Mesendoderm (in vitro differentiated cells): ENCODE measurements at regions not wholly inside any gene's neighbourhood (a gene's known extent, or its start where the extent isn't known, plus 50 kb on each side); places are given as distances from the start of the nearest gene placed in this dataset.

Source experiments
- DNase-seq: peaks from one replicate; pipeline ENCODE4 v3.0.0; 2013
- H2AK5ac ChIP-seq: 2 replicates; pipeline ENCODE4 v1.6.1; 2013; ENCODE audit warnings: low read length, inconsistent platforms
- H2BK120ac ChIP-seq: 2 replicates; pipeline ENCODE4 v1.6.1; 2013; ENCODE audit warnings: low read depth, mild to moderate bottlenecking, low read length, moderate library complexity, mixed read lengths
- H2BK15ac ChIP-seq: replicated peaks from 2 replicates; pipeline ENCODE4 v1.6.1; 2013; ENCODE audit warnings: low read depth, mild to moderate bottlenecking, moderate library complexity
- H2BK5ac ChIP-seq: 2 replicates; pipeline ENCODE4 v1.6.1; 2013; ENCODE audit warnings: low read length, inconsistent platforms
- H3K18ac ChIP-seq: 2 replicates; pipeline ENCODE4 v1.6.1; 2013; ENCODE audit warnings: mild to moderate bottlenecking, low read length, mixed read lengths
- H3K23ac ChIP-seq: one replicate; pipeline ENCODE4 v1.6.1; 2013; ENCODE audit warnings: low read length
- H3K27ac ChIP-seq: 2 replicates; pipeline ENCODE4 v1.5.1; 2013; ENCODE audit warnings: low read depth, mild to moderate bottlenecking, inconsistent platforms, low read length, moderate library complexity
- H3K27me3 ChIP-seq: 2 replicates; pipeline ENCODE4 v1.6.1; 2013; ENCODE audit warnings: low read length, control low read depth, mild to moderate bottlenecking, inconsistent platforms; ENCODE audit not compliant: insufficient read depth, poor library complexity
- H3K36me3 ChIP-seq: 2 replicates; pipeline ENCODE4 v1.6.1; 2013; ENCODE audit warnings: low read length, inconsistent platforms; ENCODE audit not compliant: control insufficient read depth, insufficient read depth
- H3K4ac ChIP-seq: one replicate; pipeline ENCODE4 v1.6.1; 2013; ENCODE audit warnings: low read depth, mild to moderate bottlenecking, low read length, moderate library complexity
- H3K4me1 ChIP-seq: 2 replicates; pipeline ENCODE4 v1.6.1; 2013; ENCODE audit warnings: low read depth, low read length, inconsistent platforms; ENCODE audit not compliant: control insufficient read depth
- H3K4me2 ChIP-seq: 2 replicates; pipeline ENCODE4 v1.6.1; 2013; ENCODE audit warnings: low read length
- H3K4me3 ChIP-seq: 2 replicates; pipeline ENCODE4 v1.5.1; 2013; ENCODE audit warnings: mild to moderate bottlenecking, low read length
- H3K56ac ChIP-seq: one replicate; pipeline ENCODE4 v1.6.1; 2013; ENCODE audit warnings: low read length
- H3K79me1 ChIP-seq: 2 replicates; pipeline ENCODE4 v1.6.1; 2013; ENCODE audit warnings: low read length, inconsistent platforms
- H3K79me2 ChIP-seq: 2 replicates; pipeline ENCODE4 v1.6.1; 2013; ENCODE audit warnings: mild to moderate bottlenecking, low read length; ENCODE audit not compliant: control insufficient read depth, insufficient read depth
- H3K9ac ChIP-seq: 2 replicates; pipeline ENCODE4 v1.6.1; 2013; ENCODE audit warnings: low read length, inconsistent platforms
- H4K5ac ChIP-seq: one replicate; pipeline ENCODE4 v1.6.1; 2013; ENCODE audit warnings: low read length
- H4K8ac ChIP-seq: one replicate; pipeline ENCODE4 v1.6.1; 2013; ENCODE audit warnings: low read depth, mild to moderate bottlenecking, control low read depth, low read length, moderate library complexity
- WGBS: extraction: QIAGEN DNeasy Blood & Tissue Kit; methylation state at CpG from one replicate; pipeline ENCODE4 v1.1.7; 2013; ENCODE audit warnings: low lambda C conversion rate, missing lambda C conversion rate; ENCODE audit not compliant: insufficient coverage; ENCODE audit errors: extremely low coverage; 5-methylcytosine and 5-hydroxymethylcytosine counted together

DNA sequence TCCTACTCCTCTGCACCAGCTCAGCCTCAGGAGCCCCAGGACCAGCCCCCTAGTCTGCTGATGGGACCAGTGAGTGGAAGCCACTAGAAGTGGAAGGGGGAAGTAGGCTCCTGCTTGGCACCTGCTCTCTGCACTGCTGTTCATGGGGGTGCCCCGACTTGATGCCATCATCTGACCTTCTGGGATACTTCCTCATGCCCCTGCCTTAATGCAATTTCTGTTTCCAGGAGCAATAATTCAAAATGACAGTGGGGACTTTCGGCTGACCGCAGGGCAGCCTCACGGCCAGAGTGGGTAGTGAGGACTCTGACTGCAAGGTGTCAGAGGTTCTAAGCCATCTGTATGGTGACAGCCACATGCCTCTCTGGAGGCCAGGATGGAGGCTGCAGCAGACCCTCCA is 196.4 kb upstream of the WSCD1 start:
- H3K18ac ChIP-seq = no peak overlapping the region
- no peaks in the 10 kb centered on the region for H3K36me3 ChIP-seq
- DNase-seq = no peak
- H3K56ac ChIP-seq = no peak overlapping the region
- H3K27ac ChIP-seq = no peak overlapping the region
- no peak overlapping the region for H3K4me3 ChIP-seq
- no peak overlapping the region for H2BK15ac ChIP-seq
- H3K23ac ChIP-seq = no peak overlapping the region
- H3K27me3 ChIP-seq = no peaks in the 10 kb centered on the region
- no peaks in the 10 kb centered on the region for H3K79me2 ChIP-seq
- H4K8ac ChIP-seq = no peak overlapping the region
- no peaks in the 10 kb centered on the region for H3K79me1 ChIP-seq
- no peaks in the 10 kb centered on the region for H3K4me1 ChIP-seq
- no peak overlapping the region for H2BK5ac ChIP-seq
- no peak overlapping the region for H4K5ac ChIP-seq
- H2AK5ac ChIP-seq = no peak overlapping the region
- H2BK120ac ChIP-seq = no peak overlapping the region
- no CpG with 5 or more reads among the region's 4 CpGs for WGBS
- no peak overlapping the region for H3K4me2 ChIP-seq
- no peak overlapping the region for H3K4ac ChIP-seq
- no peak overlapping the region for H3K9ac ChIP-seq

- Histone ChIP-seq H3K4ac (no peak overlapping the region), H2BK120ac (no peak overlapping the region), H4K5ac (no peak overlapping the region), H2AK5ac (no peak overlapping the region), H3K27me3 (no peaks in the 10 kb centered on the region), H3K4me1 (no peaks in the 10 kb centered on the region), H4K8ac (no peak overlapping the region), H3K79me2 (no peaks in the 10 kb centered on the region), H2BK15ac (no peak overlapping the region), H3K36me3 (no peaks in the 10 kb centered on the region), H3K23ac (no peak overlapping the region), H3K18ac (no peak overlapping the region), H3K4me2 (no peak overlapping the region), H3K79me1 (no peaks in the 10 kb centered on the region), H3K56ac (no peak overlapping the region), H3K4me3 (no peak overlapping the region), H3K9ac (no peak overlapping the region), H2BK5ac (no peak overlapping the region), H3K27ac (no peak overlapping the region)
- no peak for DNase-seq
- no CpG with 5 or more reads among the region's 6 CpGs for WGBS
Measured at GRCh38 chr17:5874486-5874885, 195.7 kb upstream of the WSCD1 start.

- Histone ChIP-seq H3K79me1 (no peaks in the 10 kb centered on the region), H3K56ac (no peak overlapping the region), H2AK5ac (no peak overlapping the region), H3K18ac (no peak overlapping the region), H4K5ac (no peak overlapping the region), H3K27ac (no peak overlapping the region), H3K4me1 (no peaks in the 10 kb centered on the region), H3K4me2 (no peak overlapping the region), H3K4me3 (no peak overlapping the region), H2BK5ac (no peak overlapping the region), H2BK15ac (no peak overlapping the region), H3K36me3 (no peaks in the 10 kb centered on the region), H3K9ac (no peak overlapping the region), H3K4ac (no peak overlapping the region), H4K8ac (no peak overlapping the region), H3K23ac (no peak overlapping the region), H3K27me3 (no peaks in the 10 kb centered on the region), H2BK120ac (no peak overlapping the region), H3K79me2 (no peaks in the 10 kb centered on the region)
- no peak for DNase-seq
- WGBS = no CpG with 5 or more reads among the region's 1 CpG
Measured at GRCh38 chr17:5877366-5877765, 192.8 kb upstream of the WSCD1 start.

GRCh38 chr17:5877948-5878347 is 192.2 kb upstream of the WSCD1 start:
- no peak overlapping the region for H3K4ac ChIP-seq
- DNase-seq = no peak
- no peaks in the 10 kb centered on the region for H3K79me2 ChIP-seq
- H3K27ac ChIP-seq = no peak overlapping the region
- H3K4me2 ChIP-seq = no peak overlapping the region
- H3K9ac ChIP-seq = no peak overlapping the region
- H3K27me3 ChIP-seq = no peaks in the 10 kb centered on the region
- H4K5ac ChIP-seq = no peak overlapping the region
- no peak overlapping the region for H2BK5ac ChIP-seq
- WGBS = no CpG with 5 or more reads among the region's 10 CpGs
- H3K79me1 ChIP-seq = no peaks in the 10 kb centered on the region
- H4K8ac ChIP-seq = no peak overlapping the region
- H2BK15ac ChIP-seq = no peak overlapping the region
- H2AK5ac ChIP-seq = no peak overlapping the region
- no peaks in the 10 kb centered on the region for H3K36me3 ChIP-seq
- H3K4me3 ChIP-seq = no peak overlapping the region
- H2BK120ac ChIP-seq = no peak overlapping the region
- no peak overlapping the region for H3K56ac ChIP-seq
- no peaks in the 10 kb centered on the region for H3K4me1 ChIP-seq
- H3K23ac ChIP-seq = no peak overlapping the region
- H3K18ac ChIP-seq = no peak overlapping the region

GRCh38 chr17:5881849-5882248 is 188.3 kb upstream of the WSCD1 start:
- Histone ChIP-seq H3K36me3 (no peaks in the 10 kb centered on the region), H2AK5ac (no peak overlapping the region), H3K4me2 (no peak overlapping the region), H3K4me1 (no peaks in the 10 kb centered on the region), H3K9ac (no peak overlapping the region), H3K23ac (no peak overlapping the region), H4K5ac (no peak overlapping the region), H2BK5ac (no peak overlapping the region), H3K4ac (no peak overlapping the region), H2BK120ac (no peak overlapping the region), H4K8ac (no peak overlapping the region), H3K79me1 (no peaks in the 10 kb centered on the region), H3K4me3 (no peak overlapping the region), H3K56ac (no peak overlapping the region), H3K18ac (no peak overlapping the region), H2BK15ac (no peak overlapping the region), H3K27me3 (no peaks in the 10 kb centered on the region), H3K79me2 (no peaks in the 10 kb centered on the region), H3K27ac (no peak overlapping the region)
- WGBS = no CpG with 5 or more reads among the region's 6 CpGs
- no peak for DNase-seq

GRCh38 chr17:5883775-5884665 is 186.2 kb upstream of the WSCD1 start:
- Histone ChIP-seq H3K4me3 (no peak overlapping the region), H4K5ac (no peak overlapping the region), H3K56ac (no peak overlapping the region), H3K36me3 (no peaks in the 10 kb centered on the region), H3K27ac (no peak overlapping the region), H3K79me2 (no peaks in the 10 kb centered on the region), H3K23ac (no peak overlapping the region), H3K4me1 (no peaks in the 10 kb centered on the region), H4K8ac (no peak overlapping the region), H3K27me3 (no peaks in the 10 kb centered on the region), H2BK120ac (no peak overlapping the region), H3K79me1 (no peaks in the 10 kb centered on the region), H3K9ac (no peak overlapping the region), H2AK5ac (no peak overlapping the region), H3K18ac (no peak overlapping the region), H3K4ac (no peak overlapping the region), H2BK15ac (no peak overlapping the region), H2BK5ac (no peak overlapping the region), H3K4me2 (no peak overlapping the region)
- peak; percentile 27 for DNase-seq
- no CpG with 5 or more reads among the region's 13 CpGs for whole genome bisulfite sequencing
